ENCODE measurements at regions not wholly inside any gene's neighbourhood (a gene's known extent, or its start where the extent isn't known, plus 50 kb on each side); places are given as distances from the start of the nearest gene placed in this dataset.

GRCh38 chr16:9260666-9261065 lies 169.2 kb downstream of the HAPSTR1 start:
- peaks cover 0 to 7% (median 0%) of the 10 kb centered on the region in 3 donors for H3K4me1 ChIP-seq
- DNase-seq = no peak
- peaks cover 0 to 11% (median 0%) of the 10 kb centered on the region in 4 donors for H3K27me3 ChIP-seq
- H3K36me3 ChIP-seq = no peaks in the 10 kb centered on the region
- H3K27ac ChIP-seq = no peak overlapping the region
- intact Hi-C loops (cut with DNase I) = no loop called here
- TF ChIP-seq POLR2A (IDR thresholded peaks at IDR 0.05) = no peak
- TF ChIP-seq, protein P1, sequence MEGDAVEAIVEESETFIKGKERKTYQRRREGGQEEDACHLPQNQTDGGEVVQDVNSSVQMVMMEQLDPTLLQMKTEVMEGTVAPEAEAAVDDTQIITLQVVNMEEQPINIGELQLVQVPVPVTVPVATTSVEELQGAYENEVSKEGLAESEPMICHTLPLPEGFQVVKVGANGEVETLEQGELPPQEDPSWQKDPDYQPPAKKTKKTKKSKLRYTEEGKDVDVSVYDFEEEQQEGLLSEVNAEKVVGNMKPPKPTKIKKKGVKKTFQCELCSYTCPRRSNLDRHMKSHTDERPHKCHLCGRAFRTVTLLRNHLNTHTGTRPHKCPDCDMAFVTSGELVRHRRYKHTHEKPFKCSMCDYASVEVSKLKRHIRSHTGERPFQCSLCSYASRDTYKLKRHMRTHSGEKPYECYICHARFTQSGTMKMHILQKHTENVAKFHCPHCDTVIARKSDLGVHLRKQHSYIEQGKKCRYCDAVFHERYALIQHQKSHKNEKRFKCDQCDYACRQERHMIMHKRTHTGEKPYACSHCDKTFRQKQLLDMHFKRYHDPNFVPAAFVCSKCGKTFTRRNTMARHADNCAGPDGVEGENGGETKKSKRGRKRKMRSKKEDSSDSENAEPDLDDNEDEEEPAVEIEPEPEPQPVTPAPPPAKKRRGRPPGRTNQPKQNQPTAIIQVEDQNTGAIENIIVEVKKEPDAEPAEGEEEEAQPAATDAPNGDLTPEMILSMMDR (IDR thresholded peaks at IDR 0.05) = no peak
- no peak overlapping the region for H3K4me3 ChIP-seq
- 48 to 56% methylated on average over 3 to 4 of the region's 4 CpGs for WGBS, 2 donors
- H3K9me3 ChIP-seq = no peaks in the 10 kb centered on the region

- H3K9me3 ChIP-seq = no peaks in the 10 kb centered on the region
- intact Hi-C loops (cut with DNase I) = no loop called here
- WGBS, 2 donors = 44 to 45% methylated on average over 5 of the region's 5 CpGs
- H3K4me3 ChIP-seq = no peak overlapping the region
- TF ChIP-seq POLR2A (IDR thresholded peaks at IDR 0.05) = no peak
- TF ChIP-seq, protein P1 (IDR thresholded peaks at IDR 0.05) = no peak
- H3K27me3 ChIP-seq = peaks cover 0 to 6% (median 0%) of the 10 kb centered on the region in 4 donors
- no peaks in the 10 kb centered on the region for H3K36me3 ChIP-seq
- no peak overlapping the region for H3K27ac ChIP-seq
- peaks cover 0 to 7% (median 0%) of the 10 kb centered on the region in 3 donors for H3K4me1 ChIP-seq
- DNase-seq = no peak
Measured at GRCh38 chr16:9261376-9261775, 169.9 kb downstream of the HAPSTR1 start.

DNA sequence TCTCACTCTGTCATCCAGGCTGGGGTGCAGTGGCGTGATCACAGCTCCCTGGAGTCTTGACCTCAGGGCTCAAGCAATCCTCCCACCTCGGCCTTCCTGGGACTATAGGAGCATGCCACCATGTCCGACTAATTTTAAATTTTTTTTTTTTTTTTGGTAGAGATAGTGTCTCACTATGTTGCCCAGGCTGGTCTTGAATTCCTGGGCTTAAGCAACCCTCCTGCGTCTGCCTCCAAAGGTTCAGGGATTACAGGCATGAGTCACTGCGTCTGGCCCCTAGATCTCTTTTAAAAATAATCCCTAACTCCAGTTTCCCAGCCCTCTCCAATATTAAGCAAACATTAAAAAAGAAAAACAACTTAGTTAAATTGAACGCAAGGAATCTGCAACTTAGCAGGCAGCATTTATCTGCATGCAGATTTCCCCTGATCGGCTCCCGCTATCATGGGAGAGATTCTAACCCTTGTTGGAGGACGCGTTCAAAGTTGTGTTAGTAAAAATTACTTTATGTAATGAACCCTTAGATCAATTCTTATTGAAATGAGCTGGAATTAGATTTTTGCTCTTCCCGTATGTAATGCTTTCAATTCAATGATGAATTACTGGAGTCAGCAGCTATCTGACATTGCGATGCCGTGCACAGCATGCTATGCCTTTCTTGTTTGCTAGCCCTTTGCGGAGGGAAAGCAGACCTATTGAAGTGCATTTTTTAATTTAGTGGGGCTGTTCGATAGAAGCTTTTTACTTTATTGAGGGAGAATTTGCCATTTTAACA lies 171.7 kb downstream of the HAPSTR1 start:
- intact Hi-C loops (cut with DNase I) = no loop called here
- Histone ChIP-seq H3K27ac (no peak overlapping the region), H3K27me3 (peaks cover 0 to 4% (median 0%) of the 10 kb centered on the region in 4 donors), H3K4me3 (no peak overlapping the region), H3K9me3 (no peaks in the 10 kb centered on the region), H3K36me3 (no peaks in the 10 kb centered on the region), H3K4me1 (peaks cover 0 to 7% (median 0%) of the 10 kb centered on the region in 3 donors)
- no peak for DNase-seq
- WGBS, 2 donors = 70 to 71% methylated on average over 15 of the region's 15 CpGs
- TF ChIP-seq, protein P1 (IDR thresholded peaks at IDR 0.05) = no peak
- no peak for TF ChIP-seq POLR2A (IDR thresholded peaks at IDR 0.05)

DNA sequence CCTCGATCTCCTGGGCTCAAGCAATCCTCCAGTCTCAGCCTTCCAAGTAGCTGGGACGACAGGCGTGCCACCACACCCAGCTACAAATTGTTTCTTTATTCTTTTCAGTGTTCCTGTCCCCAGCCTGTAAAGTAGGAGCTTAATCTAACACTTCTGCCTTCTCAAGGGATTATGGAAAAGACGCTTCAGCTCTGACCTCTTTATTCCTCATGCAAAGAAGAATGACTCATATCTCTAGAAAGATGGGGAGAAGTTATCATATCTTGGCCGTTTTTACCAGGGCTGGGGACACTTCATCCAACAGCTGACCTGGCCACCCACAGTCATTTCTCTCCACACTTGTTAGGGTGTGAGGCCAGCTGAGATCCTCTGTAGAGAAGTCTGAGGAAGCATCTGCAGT lies 172.6 kb downstream of the HAPSTR1 start:
- no peaks in the 10 kb centered on the region for H3K9me3 ChIP-seq
- no peak overlapping the region for H3K4me3 ChIP-seq
- H3K4me1 ChIP-seq = peaks cover 0 to 7% (median 0%) of the 10 kb centered on the region in 3 donors
- no peaks in the 10 kb centered on the region for H3K36me3 ChIP-seq
- no peak for DNase-seq
- 36 to 42% methylated on average over 5 of the region's 5 CpGs for WGBS, 2 donors
- no peak for TF ChIP-seq POLR2A (IDR thresholded peaks at IDR 0.05)
- TF ChIP-seq, protein P1 (IDR thresholded peaks at IDR 0.05) = no peak
- intact Hi-C loops (cut with DNase I) = no loop called here
- H3K27me3 ChIP-seq = peaks cover 0 to 4% (median 0%) of the 10 kb centered on the region in 4 donors
- H3K27ac ChIP-seq = no peak overlapping the region

DNA sequence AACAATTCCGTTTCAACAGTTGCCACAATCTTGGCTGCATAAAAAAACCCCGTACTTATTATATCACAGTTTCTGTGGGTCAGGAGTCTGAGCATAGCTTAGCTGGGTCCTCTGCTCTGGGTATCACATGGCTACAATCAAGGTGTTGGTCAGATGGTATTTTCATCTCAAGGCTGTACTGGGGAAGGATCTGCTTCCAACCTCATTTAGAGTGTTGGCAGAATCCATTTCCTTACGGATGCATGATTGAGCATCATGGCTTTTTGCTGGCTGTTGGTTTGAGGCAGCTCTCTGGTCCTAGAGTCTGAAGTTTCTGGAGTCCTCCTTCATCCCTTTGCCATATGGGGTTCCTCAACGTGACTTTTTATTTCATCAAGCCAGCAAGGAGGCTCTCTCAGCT lies 177.0 kb downstream of the HAPSTR1 start:
- H3K4me3 ChIP-seq = no peak overlapping the region
- H3K9me3 ChIP-seq = no peaks in the 10 kb centered on the region
- DNase-seq = no peak
- intact Hi-C loops (cut with DNase I) = no loop called here
- TF ChIP-seq, protein P1 (IDR thresholded peaks at IDR 0.05) = no peak
- no peak for TF ChIP-seq POLR2A (IDR thresholded peaks at IDR 0.05)
- no peaks in the 10 kb centered on the region for H3K36me3 ChIP-seq
- no peaks in the 10 kb centered on the region for H3K4me1 ChIP-seq
- H3K27ac ChIP-seq = no peak overlapping the region
- 68 to 79% methylated on average over 4 of the region's 4 CpGs for WGBS, 2 donors
- H3K27me3 ChIP-seq = peaks cover 0 to 4% (median 0%) of the 10 kb centered on the region in 4 donors
